Tibial nerve (tissue), 4 donors: ENCODE measurements at regions not wholly inside any gene's neighbourhood (a gene's known extent, or its start where the extent isn't known, plus 50 kb on each side); places are given as distances from the start of the nearest gene placed in this dataset.

Source experiments
- DNase-seq, 2 donors: peaks; one replicate each; pipeline ENCODE4 v3.0.0-alpha.2; 2019; ENCODE audit warnings: low spot score in 2 of 2
- H3K27ac ChIP-seq, 4 donors: fragments of 200-600 bp; sonication (generic) in 3 of 4; one replicate each; pipeline ENCODE4 v1.5.1; 2017 to 2019; ENCODE audit warnings: mild to moderate bottlenecking in 1 of 4
- H3K27me3 ChIP-seq, 2 donors: fragments of 200-600 bp; sonication (generic) in 1 of 2; one replicate each; pipeline versions ENCODE4 v1.5.1 to v1.6.0; 2017 to 2019
- H3K36me3 ChIP-seq, 3 donors: fragments of 200-600 bp; sonication (generic); one replicate each; pipeline ENCODE4 v1.5.1; 2018 to 2019
- H3K4me1 ChIP-seq, 4 donors: fragments of 200-600 bp; sonication (generic) in 3 of 4; one replicate each; pipeline ENCODE4 v1.5.1; 2017 to 2019
- H3K4me3 ChIP-seq, 4 donors: fragments of 200-600 bp; sonication (generic) in 3 of 4; one replicate each; pipeline ENCODE4 v1.5.1; 2017 to 2019; ENCODE audit warnings: mild to moderate bottlenecking in 1 of 4, moderate library complexity in 1 of 4
- H3K9me3 ChIP-seq, 4 donors: fragments of 200-600 bp; sonication (generic) in 3 of 4; one replicate each; pipeline ENCODE4 v1.5.1; 2017 to 2019
- CTCF ChIP-seq, 5 experiments: fragments of 200-600 bp in 3 of 5; fragments of 450-650 bp in 2 of 5; sonication (generic) in 3 of 5; IDR thresholded peaks; one replicate each; pipeline ENCODE4 v1.5.1; 2016 to 2019; ENCODE audit warnings: antibody characterized with exemption in 5 of 5, mild to moderate bottlenecking in 3 of 5, moderate library complexity in 2 of 5
- EP300 ChIP-seq, 2 donors: sonication (generic); formaldehyde crosslinking; IDR thresholded peaks; one replicate each; pipeline ENCODE4 v1.6.1; 2017; ENCODE audit warnings: antibody characterized with exemption in 2 of 2, mild to moderate bottlenecking in 1 of 2
- POLR2A ChIP-seq, 2 donors: fragments of 450-650 bp; IDR thresholded peaks; one replicate each; pipeline ENCODE4 v1.6.1; 2017; ENCODE audit warnings: antibody characterized with exemption in 2 of 2, mild to moderate bottlenecking in 2 of 2, moderate library complexity in 2 of 2
- WGBS, 2 donors: methylation state at CpG; one replicate each; pipeline ENCODE4 v1.1.5; 2018; 5-methylcytosine and 5-hydroxymethylcytosine counted together

GRCh38 chr12:130086797-130087196 is 75.5 kb upstream of the FZD10 start:
- H3K4me1 ChIP-seq, result no peaks in the 10 kb centered on the region
- 46 to 51% methylated on average over 8 of the region's 8 CpGs for WGBS, 2 donors
- no peak for DNase-seq

GRCh38 chr12:130087222-130087621 is 75.0 kb upstream of the FZD10 start:
- 77 to 80% methylated on average over 11 of the region's 11 CpGs for WGBS, 2 donors
- Histone ChIP-seq H3K4me3 (no peak overlapping the region), H3K36me3 (no peaks in the 10 kb centered on the region), H3K27ac (no peak overlapping the region), H3K4me1 (no peaks in the 10 kb centered on the region), H3K9me3 (no peaks in the 10 kb centered on the region), H3K27me3 (no peaks in the 10 kb centered on the region)
- no peak for TF ChIP-seq CTCF (IDR thresholded peaks at IDR 0.05)
- DNase-seq, result no peak

More at GRCh38 chr12:130086797-130087196, 75.5 kb upstream of the FZD10 start:
- H3K9me3 ChIP-seq, result no peaks in the 10 kb centered on the region
- H3K27me3 ChIP-seq, result no peaks in the 10 kb centered on the region
- H3K27ac ChIP-seq, result no peak overlapping the region
- H3K36me3 ChIP-seq, result no peaks in the 10 kb centered on the region
- no peak overlapping the region for H3K4me3 ChIP-seq
- TF ChIP-seq POLR2A (IDR thresholded peaks at IDR 0.05) (no peak), EP300 (IDR thresholded peaks at IDR 0.05) (no peak), CTCF (IDR thresholded peaks at IDR 0.05) (no peak)

GRCh38 chr12:130088504-130088903 is 73.8 kb upstream of the FZD10 start:
- peak in 1 of 2 donors; percentile 5 for DNase-seq
- no peak overlapping the region for H3K4me3 ChIP-seq
- H3K9me3 ChIP-seq, result no peaks in the 10 kb centered on the region
- 34 to 42% methylated on average over 11 of the region's 11 CpGs for WGBS, 2 donors
- H3K36me3 ChIP-seq, result no peaks in the 10 kb centered on the region
- no peaks in the 10 kb centered on the region for H3K27me3 ChIP-seq
- no peak for TF ChIP-seq EP300 (IDR thresholded peaks at IDR 0.05)
- TF ChIP-seq CTCF (IDR thresholded peaks at IDR 0.05), result no peak
- TF ChIP-seq POLR2A (IDR thresholded peaks at IDR 0.05), result no peak
- H3K4me1 ChIP-seq, result no peaks in the 10 kb centered on the region
- no peak overlapping the region for H3K27ac ChIP-seq

- H3K27me3 ChIP-seq, result no peaks in the 10 kb centered on the region
- no peak overlapping the region for H3K27ac ChIP-seq
- TF ChIP-seq CTCF (IDR thresholded peaks at IDR 0.05) (no peak), POLR2A (IDR thresholded peaks at IDR 0.05) (no peak), EP300 (IDR thresholded peaks at IDR 0.05) (no peak)
- no peak overlapping the region for H3K4me3 ChIP-seq
- DNase-seq, result no peak
- 89 to 91% methylated on average over 2 of the region's 2 CpGs for WGBS, 2 donors
- H3K36me3 ChIP-seq, result no peaks in the 10 kb centered on the region
- H3K9me3 ChIP-seq, result no peaks in the 10 kb centered on the region
- no peaks in the 10 kb centered on the region for H3K4me1 ChIP-seq
Observed at GRCh38 chr12:130090542-130090941, 71.7 kb upstream of the FZD10 start.

- Histone ChIP-seq H3K27ac (no peak overlapping the region), H3K9me3 (no peaks in the 10 kb centered on the region), H3K27me3 (no peaks in the 10 kb centered on the region), H3K4me1 (no peaks in the 10 kb centered on the region), H3K4me3 (no peak overlapping the region), H3K36me3 (no peaks in the 10 kb centered on the region)
- TF ChIP-seq EP300 (IDR thresholded peaks at IDR 0.05), result no peak
- TF ChIP-seq CTCF (IDR thresholded peaks at IDR 0.05), result no peak
- no peak for TF ChIP-seq POLR2A (IDR thresholded peaks at IDR 0.05)
- DNase-seq, result no peak
- 33 to 49% methylated on average over 8 of the region's 8 CpGs for WGBS, 2 donors
Observed at GRCh38 chr12:130093380-130093779, 68.9 kb upstream of the FZD10 start.
